Activated CD8-positive, alpha-beta T cell treated with anti-CD3 and anti-CD28 coated beads for 36 hours (primary cell): ENCODE measurements at regions not wholly inside any gene's neighbourhood (a gene's known extent, or its start where the extent isn't known, plus 50 kb on each side); places are given as distances from the start of the nearest gene placed in this dataset.
"Not testable (repeated sequence)": the region's sequence is repeated elsewhere in the genome, so short reads cannot be mapped to it uniquely, and the experiment has no call there.

Experiments
- ATAC-seq: fragments of 200-7000 bp; cut with Tn5 transposase; one replicate; pipeline ENCODE4 v1.10.0; 2021; ENCODE audit warnings: mild to moderate bottlenecking, moderate library complexity
- CTCF ChIA-PET: fragments of 350-600 bp; sonication (Branson Sonifier 250); formaldehyde crosslinking; loops from one replicate; lab custom pipeline; 2021; ENCODE audit warnings: antibody characterized with exemption; lab: Charles Lee
- POLR2A ChIA-PET: fragments of 350-600 bp; sonication (Branson Sonifier 250); formaldehyde crosslinking; loops from one replicate; lab custom pipeline; 2021; ENCODE audit warnings: antibody characterized with exemption; lab: Charles Lee
- DNase-seq: peaks from one replicate; pipeline ENCODE4 v3.0.0-alpha.2; 2020
- H3K27ac Mint-ChIP-seq: one replicate; pipeline ENCODE4 v1.8.0; 2021; ENCODE audit warnings: mild to moderate bottlenecking, mixed read lengths
- H3K27me3 Mint-ChIP-seq: one replicate; pipeline ENCODE4 v1.8.0; 2021; ENCODE audit warnings: mixed read lengths
- H3K36me3 Mint-ChIP-seq: one replicate; pipeline ENCODE4 v1.8.0; 2021; ENCODE audit warnings: low read depth, mixed read lengths
- H3K4me1 Mint-ChIP-seq: one replicate; pipeline ENCODE4 v1.8.0; 2021; ENCODE audit warnings: low read depth, mixed read lengths
- H3K4me3 Mint-ChIP-seq: one replicate; pipeline ENCODE4 v1.8.0; 2021; ENCODE audit warnings: mild to moderate bottlenecking, moderate library complexity, mixed read lengths
- H3K9me3 Mint-ChIP-seq: one replicate; pipeline ENCODE4 v1.8.0; 2021; ENCODE audit warnings: mixed read lengths
- intact Hi-C: fragments of 100-400 bp; cut with micrococcal nuclease; formaldehyde crosslinking; loops from one replicate; pipeline ENCODE4 v1.10.0; 2022
- TF ChIP-seq, protein P1 (sequence below): fragments of 200-600 bp; IDR thresholded peaks from one replicate; pipeline ENCODE4 v1.8.0; 2022; ENCODE audit warnings: antibody characterized with exemption, mild to moderate bottlenecking

DNA sequence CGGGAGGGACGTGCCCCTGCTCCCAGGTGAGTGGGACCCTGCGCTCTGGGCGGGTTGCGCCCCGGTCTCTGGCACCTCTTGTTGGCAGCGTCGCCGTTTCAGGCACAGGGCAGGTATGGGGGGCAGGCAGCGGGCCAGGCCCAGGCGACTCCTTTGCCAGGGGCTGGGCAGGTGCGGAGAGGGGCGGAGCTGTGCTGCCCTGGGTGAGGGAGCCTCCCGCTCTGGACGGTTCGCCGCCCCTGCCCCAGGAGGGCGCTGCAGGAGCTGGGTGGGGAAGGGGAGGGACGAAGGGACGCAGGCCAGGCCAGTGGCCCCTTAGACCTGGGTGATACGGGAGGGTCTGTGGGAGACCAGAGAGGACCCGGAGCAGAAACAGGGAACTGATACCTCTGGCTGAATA lies 663.9 kb upstream of the DEFB115 start:
- Mint-ChIP-seq H3K27me3 (no peaks in the 10 kb centered on the region), H3K27ac (no peak overlapping the region), H3K9me3 (peaks cover 6% of the 10 kb centered on the region), H3K36me3 (peaks cover 2% of the 10 kb centered on the region), H3K4me3 (no peak overlapping the region), H3K4me1 (no peaks in the 10 kb centered on the region)
- ChIA-PET CTCF (no interaction called here), POLR2A (no interaction called here)
- intact Hi-C loops: no loop called here
- DNase-seq (no peak), ATAC-seq (no peak)
- TF ChIP-seq, protein P1, sequence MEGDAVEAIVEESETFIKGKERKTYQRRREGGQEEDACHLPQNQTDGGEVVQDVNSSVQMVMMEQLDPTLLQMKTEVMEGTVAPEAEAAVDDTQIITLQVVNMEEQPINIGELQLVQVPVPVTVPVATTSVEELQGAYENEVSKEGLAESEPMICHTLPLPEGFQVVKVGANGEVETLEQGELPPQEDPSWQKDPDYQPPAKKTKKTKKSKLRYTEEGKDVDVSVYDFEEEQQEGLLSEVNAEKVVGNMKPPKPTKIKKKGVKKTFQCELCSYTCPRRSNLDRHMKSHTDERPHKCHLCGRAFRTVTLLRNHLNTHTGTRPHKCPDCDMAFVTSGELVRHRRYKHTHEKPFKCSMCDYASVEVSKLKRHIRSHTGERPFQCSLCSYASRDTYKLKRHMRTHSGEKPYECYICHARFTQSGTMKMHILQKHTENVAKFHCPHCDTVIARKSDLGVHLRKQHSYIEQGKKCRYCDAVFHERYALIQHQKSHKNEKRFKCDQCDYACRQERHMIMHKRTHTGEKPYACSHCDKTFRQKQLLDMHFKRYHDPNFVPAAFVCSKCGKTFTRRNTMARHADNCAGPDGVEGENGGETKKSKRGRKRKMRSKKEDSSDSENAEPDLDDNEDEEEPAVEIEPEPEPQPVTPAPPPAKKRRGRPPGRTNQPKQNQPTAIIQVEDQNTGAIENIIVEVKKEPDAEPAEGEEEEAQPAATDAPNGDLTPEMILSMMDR: no peak

DNA sequence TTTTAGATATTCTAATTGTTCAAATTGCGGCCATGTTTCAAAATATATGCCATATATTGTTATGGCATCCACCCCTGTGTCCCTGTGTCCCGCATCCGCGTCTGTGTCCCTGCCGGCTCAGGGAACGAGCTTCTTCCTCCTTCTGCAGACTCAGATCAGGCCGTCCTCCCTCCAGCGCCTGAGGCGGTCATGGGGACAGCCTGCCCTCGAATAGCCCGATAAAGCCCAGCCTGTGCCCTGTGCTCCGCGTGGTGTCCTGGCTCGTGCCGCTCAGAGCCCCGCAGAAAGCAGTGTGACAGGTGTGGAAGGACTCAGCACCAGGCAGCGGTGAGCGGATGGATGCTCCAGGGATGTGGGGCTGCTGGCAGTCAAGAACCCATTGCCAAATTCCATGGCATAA lies 663.4 kb upstream of the DEFB115 start:
- Mint-ChIP-seq H3K4me3 (no peak overlapping the region), H3K36me3 (peaks cover 2% of the 10 kb centered on the region), H3K9me3 (peaks cover 6% of the 10 kb centered on the region), H3K4me1 (no peaks in the 10 kb centered on the region), H3K27ac (no peak overlapping the region), H3K27me3 (no peaks in the 10 kb centered on the region)
- TF ChIP-seq, protein P1: no peak
- DNase-seq (no peak), ATAC-seq (no peak)
- ChIA-PET POLR2A (no interaction called here), CTCF (no interaction called here)
- intact Hi-C loops: no loop called here

DNA sequence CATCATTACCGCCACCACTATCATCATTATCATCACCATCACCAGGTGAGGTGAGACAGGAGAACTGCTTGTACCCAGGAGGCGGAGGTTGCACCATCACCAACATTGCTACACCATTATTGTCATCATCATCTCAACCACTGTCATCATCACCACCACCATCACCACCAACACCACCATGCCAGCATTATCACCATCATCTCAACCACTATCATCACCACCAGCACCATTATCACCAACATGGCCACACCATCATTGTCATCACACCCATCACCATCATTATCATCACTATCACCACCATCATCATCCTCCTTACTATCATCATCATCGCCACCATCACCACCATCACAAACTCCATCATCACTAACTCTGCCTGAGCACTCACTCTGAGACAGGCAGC lies 661.8 kb upstream of the DEFB115 start:
- DNase-seq (no peak), ATAC-seq (no peak)
- Mint-ChIP-seq H3K27me3 (no peaks in the 10 kb centered on the region), H3K27ac (no peak overlapping the region), H3K9me3 (peaks cover 6% of the 10 kb centered on the region), H3K36me3 (peaks cover 2% of the 10 kb centered on the region), H3K4me3 (no peak overlapping the region), H3K4me1 (no peaks in the 10 kb centered on the region)
- TF ChIP-seq, protein P1: no peak
- POLR2A ChIA-PET: no interaction called here
- CTCF ChIA-PET: no interaction called here
- intact Hi-C loops: no loop called here

DNA sequence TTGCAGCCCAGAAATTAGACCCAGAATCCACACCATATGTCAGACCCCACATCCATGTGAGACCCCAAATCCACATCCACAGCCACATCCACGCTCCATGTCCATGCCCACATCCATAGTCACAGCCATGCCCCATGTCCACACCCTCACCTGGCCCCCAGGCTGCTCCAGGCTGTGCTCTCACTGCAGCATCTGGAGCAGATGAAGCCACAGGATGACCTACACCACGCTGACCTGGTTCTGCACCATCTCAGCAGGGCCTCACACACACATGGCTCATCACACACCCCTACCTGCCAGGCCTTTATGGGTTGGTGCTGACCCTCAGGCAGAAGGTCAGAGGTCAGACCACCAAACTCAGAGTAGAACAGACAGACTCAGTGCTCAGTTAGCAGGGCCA lies 660.0 kb upstream of the DEFB115 start:
- H3K9me3 Mint-ChIP-seq, H3K4me3 Mint-ChIP-seq, DNase-seq, H3K27ac Mint-ChIP-seq, H3K27me3 Mint-ChIP-seq, ATAC-seq, H3K4me1 Mint-ChIP-seq, intact Hi-C loops, POLR2A ChIA-PET, H3K36me3 Mint-ChIP-seq, CTCF ChIA-PET: not testable (repeated sequence)

DNA sequence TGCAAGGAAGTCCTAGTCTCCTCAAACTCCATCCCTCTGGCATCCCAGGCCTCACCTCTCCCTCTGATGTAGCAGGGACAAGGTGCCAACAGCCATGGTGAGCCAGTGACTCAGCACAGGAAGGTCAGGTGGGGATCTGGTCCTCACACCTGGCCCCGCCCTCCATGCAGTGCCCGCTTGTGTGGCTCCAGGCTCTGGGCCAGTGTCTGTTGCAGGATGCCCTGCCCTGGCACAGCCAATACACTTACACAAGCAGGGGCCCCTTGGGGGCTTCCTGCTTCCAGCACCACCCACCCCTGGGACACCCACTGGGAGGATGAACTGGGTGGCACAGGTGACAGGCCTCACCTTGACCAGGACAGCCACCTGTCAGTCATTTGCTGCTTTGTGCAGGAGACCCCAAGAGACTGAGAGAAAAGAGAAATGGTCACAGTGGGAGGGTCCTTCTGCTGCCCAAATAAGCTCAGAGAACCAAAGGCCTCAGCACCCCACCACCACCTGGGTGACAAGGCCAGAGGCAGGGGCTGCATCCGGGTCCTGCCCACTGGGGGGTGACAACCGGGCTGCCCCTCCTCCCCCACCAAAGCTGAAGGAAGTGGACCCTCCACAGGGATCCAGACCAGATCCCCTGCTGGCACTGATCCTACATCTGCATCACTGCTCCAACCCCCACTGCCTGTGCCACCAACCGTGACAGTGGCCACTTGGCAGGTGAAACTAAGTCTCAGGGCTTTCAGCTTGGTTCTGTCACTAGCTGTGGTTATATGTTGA lies 658.8 kb upstream of the DEFB115 start:
- Mint-ChIP-seq H3K36me3 (no peaks in the 10 kb centered on the region), H3K27me3 (no peaks in the 10 kb centered on the region), H3K4me3 (no peak overlapping the region), H3K4me1 (no peaks in the 10 kb centered on the region), H3K9me3 (peaks cover 6% of the 10 kb centered on the region), H3K27ac (no peak overlapping the region)
- TF ChIP-seq, protein P1: no peak
- ChIA-PET CTCF (no interaction called here), POLR2A (no interaction called here)
- ATAC-seq (no peak), DNase-seq (no peak)
- intact Hi-C loops: no loop called here
